ENCODE measurements at regions not wholly inside any gene's neighbourhood (a gene's known extent, or its start where the extent isn't known, plus 50 kb on each side); places are given as distances from the start of the nearest gene placed in this dataset.

DNA sequence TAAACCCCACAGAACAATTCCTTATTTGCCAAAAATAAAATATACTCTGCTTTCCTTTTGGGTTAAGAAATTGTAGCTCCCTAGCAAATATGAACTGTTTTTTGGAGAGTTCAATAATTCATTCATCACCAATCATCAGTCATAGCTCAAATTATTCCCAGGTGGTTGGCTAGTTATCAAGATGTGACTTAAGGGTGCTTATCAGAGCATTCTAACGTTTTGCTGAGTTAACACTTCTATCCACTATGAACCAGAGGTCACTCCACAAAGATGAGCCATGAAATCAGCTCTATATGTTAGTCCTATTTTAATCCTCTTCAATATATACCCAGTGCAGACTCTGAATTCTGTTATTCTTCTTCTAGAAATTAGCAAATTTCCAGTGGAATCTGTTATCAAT is 379.1 kb downstream of the TENT5A start:
- TF ChIP-seq, protein P1, sequence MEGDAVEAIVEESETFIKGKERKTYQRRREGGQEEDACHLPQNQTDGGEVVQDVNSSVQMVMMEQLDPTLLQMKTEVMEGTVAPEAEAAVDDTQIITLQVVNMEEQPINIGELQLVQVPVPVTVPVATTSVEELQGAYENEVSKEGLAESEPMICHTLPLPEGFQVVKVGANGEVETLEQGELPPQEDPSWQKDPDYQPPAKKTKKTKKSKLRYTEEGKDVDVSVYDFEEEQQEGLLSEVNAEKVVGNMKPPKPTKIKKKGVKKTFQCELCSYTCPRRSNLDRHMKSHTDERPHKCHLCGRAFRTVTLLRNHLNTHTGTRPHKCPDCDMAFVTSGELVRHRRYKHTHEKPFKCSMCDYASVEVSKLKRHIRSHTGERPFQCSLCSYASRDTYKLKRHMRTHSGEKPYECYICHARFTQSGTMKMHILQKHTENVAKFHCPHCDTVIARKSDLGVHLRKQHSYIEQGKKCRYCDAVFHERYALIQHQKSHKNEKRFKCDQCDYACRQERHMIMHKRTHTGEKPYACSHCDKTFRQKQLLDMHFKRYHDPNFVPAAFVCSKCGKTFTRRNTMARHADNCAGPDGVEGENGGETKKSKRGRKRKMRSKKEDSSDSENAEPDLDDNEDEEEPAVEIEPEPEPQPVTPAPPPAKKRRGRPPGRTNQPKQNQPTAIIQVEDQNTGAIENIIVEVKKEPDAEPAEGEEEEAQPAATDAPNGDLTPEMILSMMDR (IDR thresholded peaks at IDR 0.05) = no peak
- TF ChIP-seq ZFX (IDR thresholded peaks at IDR 0.05; ENCODE audit: borderline replicate concordance) = no peak

All from 22Rv1 (cell line).